ENCODE measurements at regions not wholly inside any gene's neighbourhood (a gene's known extent, or its start where the extent isn't known, plus 50 kb on each side); places are given as distances from the start of the nearest gene placed in this dataset.

DNA sequence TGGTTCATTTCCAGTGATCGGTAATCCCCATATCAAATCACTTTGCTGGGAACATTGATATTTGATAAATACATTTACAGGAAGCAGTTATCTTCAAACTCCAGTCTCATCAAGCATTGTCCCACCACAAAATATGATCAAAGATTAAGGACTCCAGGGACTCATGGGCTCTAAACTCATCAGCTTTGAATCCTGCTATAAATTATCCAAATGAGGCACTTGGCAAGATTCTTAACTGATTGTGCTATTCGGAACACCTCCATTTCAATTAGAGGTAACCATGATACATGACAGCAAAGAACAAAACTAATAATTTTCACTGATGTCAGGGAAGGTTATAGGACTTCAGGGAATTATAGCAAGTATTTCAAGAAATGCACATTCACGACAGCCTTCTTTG is 1088.1 kb upstream of the PIK3C3 start:
- TF ChIP-seq, protein P1, sequence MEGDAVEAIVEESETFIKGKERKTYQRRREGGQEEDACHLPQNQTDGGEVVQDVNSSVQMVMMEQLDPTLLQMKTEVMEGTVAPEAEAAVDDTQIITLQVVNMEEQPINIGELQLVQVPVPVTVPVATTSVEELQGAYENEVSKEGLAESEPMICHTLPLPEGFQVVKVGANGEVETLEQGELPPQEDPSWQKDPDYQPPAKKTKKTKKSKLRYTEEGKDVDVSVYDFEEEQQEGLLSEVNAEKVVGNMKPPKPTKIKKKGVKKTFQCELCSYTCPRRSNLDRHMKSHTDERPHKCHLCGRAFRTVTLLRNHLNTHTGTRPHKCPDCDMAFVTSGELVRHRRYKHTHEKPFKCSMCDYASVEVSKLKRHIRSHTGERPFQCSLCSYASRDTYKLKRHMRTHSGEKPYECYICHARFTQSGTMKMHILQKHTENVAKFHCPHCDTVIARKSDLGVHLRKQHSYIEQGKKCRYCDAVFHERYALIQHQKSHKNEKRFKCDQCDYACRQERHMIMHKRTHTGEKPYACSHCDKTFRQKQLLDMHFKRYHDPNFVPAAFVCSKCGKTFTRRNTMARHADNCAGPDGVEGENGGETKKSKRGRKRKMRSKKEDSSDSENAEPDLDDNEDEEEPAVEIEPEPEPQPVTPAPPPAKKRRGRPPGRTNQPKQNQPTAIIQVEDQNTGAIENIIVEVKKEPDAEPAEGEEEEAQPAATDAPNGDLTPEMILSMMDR (conservative IDR thresholded peaks at IDR 0.05; ENCODE audit: low read depth, low read length), result no peak
- no peak for TF ChIP-seq EZH2 (IDR thresholded peaks at IDR 0.05; ENCODE audit: low read length, unreplicated experiment)
- no peak for TF ChIP-seq EZH2phosphoT487 (IDR thresholded peaks at IDR 0.05; ENCODE audit: borderline replicate concordance, low read length)
